HG03196 (cell line): ENCODE measurements at regions not wholly inside any gene's neighbourhood (a gene's known extent, or its start where the extent isn't known, plus 50 kb on each side); places are given as distances from the start of the nearest gene placed in this dataset.

Experiments used
- ATAC-seq: cut with Tn5 transposase; IDR thresholded peaks from one replicate; pipeline ENCODE4 v1.9.1; 2021; ENCODE audit not compliant: unreplicated experiment

DNA sequence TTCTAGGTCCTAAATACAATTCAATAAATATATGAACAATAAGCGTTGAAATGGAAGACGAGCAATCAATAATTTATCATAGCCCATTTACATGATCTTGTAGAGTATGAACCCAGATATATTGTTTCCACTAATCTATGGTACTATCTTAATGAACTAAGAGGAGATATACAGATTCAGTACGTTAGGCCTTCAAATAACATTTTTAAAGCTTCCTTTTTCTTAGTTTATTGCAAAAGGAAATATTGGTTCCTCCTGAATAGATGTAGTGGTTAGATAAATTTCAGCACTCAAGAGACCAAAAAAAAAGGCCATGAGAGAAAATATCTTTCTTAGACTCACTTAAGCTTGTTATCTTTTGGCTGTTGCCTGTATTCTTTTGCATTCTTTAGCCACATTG lies 147.5 kb upstream of the PITX2 start:
- ATAC-seq: no peak

DNA sequence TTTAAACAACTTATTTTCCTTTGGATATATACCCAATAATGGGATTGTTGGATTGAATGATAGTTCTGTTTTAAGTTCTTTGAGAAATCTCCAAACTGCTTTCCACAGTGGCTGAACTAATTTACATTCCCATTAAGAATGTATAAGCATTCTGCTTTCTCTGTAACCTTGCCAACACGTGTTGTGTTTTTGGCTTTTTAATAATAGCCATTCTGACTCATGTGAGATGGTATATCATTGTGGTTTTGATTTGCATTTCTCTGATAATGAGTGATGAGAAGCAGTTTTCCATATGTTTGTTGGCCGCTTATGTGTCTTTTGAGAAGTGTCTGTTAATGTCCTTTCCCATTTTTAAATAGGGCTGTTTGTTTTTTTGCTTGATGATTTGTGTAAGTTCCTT lies 155.6 kb upstream of the PITX2 start:
- no peak for ATAC-seq

DNA sequence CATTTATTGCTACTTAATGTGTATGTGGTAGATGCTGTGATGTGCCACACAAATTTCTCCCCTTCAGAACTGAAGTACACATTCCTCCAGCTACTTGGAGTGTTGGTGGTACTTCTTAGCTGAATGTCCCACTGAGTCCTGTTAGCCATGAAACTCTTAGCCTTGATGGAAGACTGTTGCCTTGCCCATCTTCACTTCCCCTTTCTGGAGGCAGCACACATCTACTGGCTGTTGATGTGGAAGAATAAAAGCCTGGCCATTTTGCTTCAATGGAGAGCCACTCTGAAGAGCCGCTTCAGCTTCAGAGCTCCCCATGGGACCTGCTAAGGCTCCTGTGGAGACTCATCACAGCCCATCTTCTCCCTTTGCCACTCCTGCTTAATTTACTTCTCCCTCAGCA lies 157.7 kb upstream of the PITX2 start:
- no peak for ATAC-seq

DNA sequence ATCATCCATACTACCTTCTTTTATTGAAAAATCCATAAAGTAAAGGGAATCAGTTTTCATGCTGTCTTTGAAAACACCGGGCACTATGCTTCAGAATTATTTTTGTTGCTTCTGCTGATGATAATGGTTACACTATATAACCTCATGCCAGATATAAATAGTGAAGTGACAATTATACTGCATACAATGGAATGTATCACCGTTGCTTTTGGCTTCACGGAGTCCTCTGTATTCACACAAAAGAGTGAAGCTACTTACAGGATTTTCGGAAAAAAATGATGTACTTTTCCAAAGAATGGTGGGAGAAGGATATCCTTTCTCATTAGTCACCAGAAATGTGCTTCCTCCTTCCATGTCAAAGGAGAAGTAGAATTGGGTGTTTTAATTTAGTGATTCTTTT lies 159.1 kb upstream of the PITX2 start:
- no peak for ATAC-seq

DNA sequence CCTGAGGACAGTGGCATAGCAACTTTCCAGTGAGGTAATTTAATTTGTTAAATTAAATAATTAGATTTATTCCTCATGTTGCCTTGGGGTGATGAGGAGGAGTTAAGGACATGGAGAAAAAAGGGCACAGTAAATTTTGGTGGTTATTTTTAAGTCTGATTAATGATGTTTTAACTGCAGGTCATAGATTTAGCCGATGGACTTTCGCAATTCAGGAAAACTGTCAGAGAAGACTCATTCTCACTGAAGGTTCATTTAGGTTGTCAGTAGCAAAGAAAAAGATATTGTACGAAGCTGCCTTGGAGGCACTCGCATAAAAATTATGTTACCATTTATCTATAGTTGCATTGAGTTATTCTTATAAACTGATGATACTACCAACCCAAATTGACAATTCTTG lies 164.2 kb upstream of the PITX2 start:
- ATAC-seq: no peak

DNA sequence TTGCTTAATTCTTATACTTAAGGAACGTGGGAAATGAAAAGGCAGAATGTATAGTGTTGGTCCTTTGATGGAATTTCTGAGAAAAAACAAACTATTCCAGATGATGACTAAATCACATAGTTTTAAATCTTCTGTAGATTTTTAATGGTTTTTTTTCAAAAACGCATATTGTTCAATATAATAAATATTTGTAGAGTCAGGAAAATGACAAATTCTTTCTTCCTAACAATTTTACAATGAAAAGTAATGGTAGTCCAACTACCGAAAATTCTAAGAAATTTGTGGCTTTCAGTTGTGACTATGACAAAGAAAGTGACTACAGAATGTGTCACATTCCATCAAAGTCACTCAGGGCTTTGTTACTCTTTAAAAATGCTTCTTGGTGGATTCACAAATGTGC lies 164.8 kb upstream of the PITX2 start:
- no peak for ATAC-seq

DNA sequence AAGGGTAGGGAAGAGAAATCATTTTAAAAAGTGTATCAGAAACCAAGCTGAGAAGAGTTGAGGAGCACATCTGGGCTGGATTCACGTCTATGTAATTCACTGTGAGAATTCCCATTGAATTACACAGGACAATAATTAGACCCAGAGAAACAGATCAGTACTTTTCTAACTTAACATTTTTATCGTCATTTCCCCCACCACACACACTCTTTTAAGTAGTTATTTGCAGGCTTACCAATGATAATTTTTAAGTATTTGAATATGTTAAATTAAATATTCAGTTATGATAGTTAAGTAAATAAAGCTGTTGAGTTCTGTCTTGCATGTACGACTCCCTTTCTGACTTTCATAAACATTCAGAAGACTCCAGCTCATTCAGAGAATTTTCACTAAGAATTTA lies 165.4 kb upstream of the PITX2 start:
- no peak for ATAC-seq

DNA sequence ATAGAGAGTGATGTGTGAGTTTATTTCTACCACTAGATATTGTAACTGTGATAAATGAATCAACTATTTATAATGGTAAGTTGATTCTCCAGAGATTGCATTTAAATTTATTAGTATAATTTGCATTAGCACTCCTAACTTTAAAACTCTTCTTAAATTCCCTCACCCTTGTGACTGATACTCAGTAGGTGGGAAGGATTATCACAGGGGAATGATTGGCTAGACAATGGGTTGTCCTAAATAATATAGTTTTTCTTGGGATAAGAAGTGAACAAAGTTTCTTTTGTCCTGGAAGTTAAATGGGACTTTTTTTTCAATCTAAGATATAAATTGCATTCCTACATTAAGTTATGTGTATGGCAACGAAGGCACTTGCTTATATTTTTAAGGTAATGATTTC lies 169.2 kb upstream of the PITX2 start:
- ATAC-seq: no peak

DNA sequence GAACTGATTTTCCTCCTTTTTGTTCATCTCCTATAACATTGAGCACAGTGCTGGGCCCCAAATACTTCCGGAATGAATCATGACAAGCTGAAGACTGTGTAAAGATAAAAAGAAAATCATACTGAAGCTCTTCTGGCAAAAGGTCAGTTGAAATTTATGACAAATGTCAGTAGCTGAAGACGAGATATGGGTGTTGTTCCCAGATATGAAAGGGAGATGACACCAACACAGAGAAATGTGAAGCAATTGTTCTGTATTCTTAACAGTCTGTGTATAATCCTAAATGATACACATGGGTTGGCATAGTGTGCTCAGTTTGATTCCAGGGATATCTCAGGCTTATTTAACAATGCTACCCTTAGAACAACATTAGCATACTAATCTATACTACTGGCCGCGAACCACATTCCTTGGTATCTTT lies 170.5 kb upstream of the PITX2 start:
- ATAC-seq: no peak

DNA sequence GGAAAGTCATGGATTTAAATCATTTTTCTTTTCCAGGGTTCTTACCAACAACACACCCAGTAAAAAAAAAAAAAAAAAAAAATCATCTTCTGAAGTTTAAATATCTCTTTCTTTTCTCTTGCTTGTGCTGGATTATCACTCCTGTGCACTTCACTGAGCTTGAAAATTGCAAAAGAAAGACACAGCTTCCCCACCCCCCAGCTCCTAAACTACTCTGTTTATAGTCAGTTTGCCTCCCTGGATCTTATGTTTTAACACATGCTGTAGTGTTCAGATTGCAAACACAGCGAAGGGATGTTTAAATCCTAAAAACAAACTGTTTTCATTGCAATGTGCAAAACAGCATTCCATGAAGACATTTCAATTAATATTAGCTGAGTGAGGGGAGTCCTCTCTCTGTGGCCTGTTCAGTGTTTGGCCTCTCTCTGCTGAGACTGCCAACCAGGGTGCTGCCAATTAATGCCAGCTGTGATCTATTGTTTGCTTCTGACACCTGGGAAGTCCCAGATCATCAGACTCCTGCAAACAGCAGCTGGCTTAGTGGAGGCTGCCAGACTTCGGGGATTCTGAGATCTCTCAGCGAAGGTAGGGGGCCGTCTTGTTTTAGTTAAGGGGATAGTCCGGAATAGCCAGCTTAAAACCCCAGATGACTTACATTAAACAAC lies 171.1 kb upstream of the PITX2 start:
- no peak for ATAC-seq

DNA sequence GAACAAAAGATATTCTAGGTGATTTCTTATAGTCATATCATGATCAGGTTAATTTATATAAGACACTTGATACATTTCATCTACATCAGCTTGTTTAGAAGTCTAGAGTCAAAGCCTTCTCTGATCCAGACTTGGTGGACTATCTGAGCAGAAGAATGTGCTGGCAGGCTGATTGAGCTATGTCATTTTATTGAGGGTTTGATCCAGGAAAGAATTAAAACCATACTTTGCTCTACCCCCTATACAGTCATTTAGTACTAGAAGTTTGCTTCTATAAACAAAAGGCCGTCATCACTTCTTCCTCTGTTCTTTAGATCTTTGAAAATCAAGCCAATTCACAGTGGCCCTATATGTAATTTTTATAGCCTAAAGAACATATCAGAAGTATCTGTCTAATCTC lies 173.1 kb upstream of the PITX2 start:
- ATAC-seq: no peak

DNA sequence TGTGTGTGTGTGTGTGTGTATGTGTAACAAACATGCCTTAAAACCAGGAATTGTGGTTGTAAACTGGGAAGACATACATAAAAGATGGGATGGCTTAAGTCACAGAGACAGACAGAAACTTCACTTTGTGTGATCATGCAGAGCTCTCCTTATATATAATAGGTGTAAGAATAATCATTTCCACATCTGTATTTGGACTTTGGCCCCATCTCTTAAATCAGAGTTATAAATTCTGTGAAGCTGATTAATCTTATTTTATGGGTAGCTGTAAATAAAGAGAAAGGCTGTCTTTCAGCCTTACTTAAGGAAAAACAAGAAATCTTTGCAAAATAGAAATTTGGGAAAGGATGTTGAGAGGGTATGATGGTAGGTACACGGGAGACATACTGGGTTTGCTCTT lies 174.6 kb upstream of the PITX2 start:
- ATAC-seq: no peak

DNA sequence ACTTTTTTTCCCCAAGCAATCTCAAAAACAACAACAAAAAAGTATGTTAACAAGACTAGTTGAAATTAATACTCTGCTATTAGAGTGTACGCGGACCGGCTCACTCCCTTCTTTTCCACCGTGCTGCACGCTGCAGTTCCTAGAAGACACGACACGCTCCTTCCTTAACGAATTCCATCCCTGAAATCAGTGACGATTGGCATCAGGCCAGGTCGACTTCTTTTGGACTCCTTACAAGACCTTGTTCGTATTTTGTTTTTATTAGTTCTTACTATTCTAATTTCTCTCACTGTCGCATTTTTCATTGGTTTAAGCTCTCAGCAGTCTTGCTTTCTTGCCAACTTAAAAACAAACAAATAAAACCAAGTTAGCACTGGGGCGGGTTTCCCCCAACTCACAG lies 175.8 kb upstream of the PITX2 start:
- ATAC-seq: no peak

DNA sequence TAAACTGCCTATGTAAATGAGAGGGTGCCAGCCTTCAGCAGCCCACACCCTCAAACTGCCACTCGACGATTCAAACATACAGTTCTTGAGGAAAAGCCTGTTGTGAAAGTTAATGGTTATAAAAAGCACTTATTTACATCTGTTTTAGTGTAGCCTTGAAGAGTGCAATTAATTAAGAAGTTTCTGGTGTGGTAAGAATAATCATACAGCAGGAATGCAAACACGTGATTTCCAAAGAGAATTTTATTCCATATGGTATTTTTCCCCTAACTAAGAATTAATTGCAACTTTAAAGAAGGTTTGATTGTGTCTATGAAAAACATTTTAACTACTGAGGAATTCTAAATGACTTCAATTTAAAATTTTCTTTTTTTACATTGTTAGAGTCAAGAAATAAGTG lies 176.3 kb upstream of the PITX2 start:
- ATAC-seq: no peak

DNA sequence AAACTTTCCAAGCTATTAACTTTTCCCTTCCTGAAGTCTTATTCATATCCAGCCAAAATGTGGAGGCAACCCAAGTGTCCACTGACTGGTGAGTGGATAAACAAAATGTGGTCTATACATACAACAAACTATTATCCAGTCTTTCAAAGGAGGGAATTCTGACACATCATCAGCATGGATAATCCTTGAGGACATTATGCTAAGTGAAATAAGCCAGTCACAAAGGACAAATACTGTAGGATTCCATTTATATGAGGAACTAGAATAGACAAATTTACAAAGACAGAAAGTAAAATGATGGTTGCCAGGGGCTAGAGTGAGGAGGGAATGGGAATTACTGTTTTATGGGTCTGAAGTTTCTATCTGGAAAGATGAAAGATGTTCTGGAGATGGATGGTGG lies 178.7 kb upstream of the PITX2 start:
- ATAC-seq: no peak

DNA sequence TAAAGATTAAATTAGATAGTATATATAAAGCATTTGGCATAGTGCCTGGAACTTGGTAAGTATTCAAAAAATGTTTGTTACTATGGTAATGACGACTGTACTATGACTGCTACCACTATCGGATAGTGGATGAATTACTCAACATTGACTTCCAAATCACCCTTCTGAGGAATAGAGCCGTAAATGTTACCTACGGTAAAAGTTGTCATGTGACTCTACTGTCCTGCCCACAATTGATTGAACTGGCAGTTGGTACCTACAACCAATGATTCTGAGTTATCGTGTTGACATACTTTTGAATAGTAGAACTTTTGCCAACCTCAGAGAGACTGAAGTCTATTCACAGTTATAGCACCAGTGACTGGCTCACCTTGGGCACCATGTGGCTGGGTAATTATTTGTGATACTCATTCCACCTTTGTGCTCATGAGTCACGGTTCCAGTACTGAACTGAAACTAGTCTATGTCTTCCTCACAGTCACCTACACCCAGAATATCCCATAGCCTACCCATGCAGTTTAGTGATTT lies 185.5 kb upstream of the PITX2 start:
- ATAC-seq: peak; percentile 91

DNA sequence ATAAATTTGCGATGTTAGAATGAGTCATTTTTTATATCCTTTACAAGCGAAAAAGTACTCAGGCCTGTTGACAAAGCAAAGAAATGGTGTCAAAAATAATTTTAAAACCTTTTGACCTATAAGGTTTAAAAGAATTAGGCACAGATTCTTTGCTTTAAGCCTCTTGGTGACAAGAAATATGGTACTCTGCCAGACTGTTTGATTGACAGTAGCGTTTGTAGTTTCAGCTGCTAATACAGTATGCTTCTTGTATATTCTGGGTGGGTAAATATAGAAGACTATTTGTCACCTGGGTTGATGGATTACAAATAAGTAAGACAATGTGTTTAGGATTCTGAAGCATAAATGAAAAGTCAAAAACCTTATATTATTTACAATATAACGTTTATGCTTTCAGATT lies 193.1 kb upstream of the PITX2 start:
- no peak for ATAC-seq

DNA sequence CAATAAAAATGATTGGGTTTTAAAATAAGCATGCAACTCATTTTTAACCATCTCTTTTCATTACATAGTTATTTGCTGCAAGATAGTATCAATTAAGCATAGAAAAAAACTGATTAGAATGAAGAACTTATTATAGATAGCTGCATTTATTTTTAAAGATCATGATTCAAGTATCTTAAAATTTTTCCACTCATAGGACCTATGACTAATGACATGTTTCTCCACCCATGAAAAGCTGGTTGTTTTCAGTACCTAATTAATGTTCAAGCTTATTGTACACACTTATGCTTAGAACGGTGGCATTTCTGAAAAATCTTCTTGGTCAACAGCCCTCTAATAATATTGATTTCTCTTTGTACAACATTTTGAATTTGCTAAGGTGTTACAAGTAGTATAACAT lies 193.5 kb upstream of the PITX2 start:
- ATAC-seq: no peak

DNA sequence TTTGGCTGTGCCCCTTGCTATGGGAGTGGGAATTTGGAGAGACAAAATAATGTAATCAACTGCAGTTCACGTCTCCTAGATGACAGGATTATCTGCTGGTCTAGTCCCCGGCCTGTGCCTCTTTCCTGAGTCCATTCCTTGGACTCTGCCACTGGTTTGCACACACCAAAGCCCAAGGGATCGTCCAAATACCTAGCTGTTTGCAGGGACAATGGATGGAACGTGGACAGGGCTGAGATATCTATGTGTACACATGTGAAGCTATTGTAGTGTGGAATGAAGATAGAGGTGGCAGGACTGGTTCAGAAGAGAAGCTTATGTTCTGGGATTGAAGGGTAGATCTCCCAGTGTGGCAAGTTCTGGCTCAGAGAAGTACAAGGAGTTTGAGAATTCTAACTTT lies 198.3 kb upstream of the PITX2 start:
- no peak for ATAC-seq

DNA sequence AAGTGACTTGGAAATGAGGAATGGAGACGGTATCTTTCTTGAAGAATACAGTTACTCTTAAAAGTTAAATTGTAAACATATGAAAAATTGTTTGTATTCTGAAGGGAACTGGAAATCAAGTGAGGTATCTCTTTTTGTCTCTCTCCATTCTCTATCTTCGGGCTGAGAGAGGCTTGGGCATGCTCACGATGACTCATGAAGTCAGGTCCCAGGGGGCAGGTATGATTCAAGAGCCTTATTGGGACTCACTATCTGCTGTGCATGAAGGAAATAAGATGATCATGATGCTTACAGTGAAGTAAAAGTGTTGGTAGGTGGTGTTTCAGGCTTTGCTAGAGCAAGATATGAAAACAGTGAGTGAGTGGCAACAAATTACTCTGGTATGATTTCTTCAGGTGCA lies 200.4 kb upstream of the PITX2 start:
- ATAC-seq: no peak

DNA sequence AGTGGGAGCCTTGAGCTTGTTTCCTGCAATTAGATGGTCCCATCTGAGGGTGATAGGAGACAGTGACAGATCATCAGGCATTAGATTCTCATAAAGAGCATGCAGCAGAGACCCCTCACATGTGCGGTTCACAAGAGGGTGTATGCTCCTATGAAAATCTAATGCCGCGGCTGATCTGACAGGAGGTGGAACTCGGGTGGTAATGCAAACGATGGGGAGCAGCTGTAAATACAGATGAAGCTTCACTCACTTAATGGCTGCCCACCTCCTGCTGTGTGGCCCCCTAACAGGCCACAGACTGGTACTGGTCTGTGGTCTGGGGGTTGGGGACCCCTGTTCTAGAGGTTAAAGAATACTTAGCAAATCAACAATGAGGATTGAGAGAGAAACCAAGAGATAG lies 201.5 kb upstream of the PITX2 start:
- no peak for ATAC-seq

DNA sequence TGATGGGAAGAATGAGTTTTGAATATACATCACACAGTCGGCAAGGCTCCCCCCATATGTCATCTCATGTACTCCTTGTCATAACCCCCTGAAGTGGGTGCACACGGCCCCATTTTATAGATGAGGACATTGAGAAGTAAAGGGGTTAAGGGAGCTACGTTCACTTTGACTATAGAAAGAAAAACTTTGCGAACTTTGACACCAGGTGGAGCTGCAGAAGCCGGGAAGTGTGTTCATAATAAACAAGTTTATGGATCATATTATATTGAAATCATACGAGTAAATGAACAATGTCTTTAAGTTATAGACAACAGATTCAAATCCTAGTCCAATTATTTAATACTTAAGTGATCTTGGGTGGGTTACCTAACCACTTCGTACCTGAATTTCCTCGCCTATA lies 203.8 kb upstream of the PITX2 start:
- ATAC-seq: no peak

DNA sequence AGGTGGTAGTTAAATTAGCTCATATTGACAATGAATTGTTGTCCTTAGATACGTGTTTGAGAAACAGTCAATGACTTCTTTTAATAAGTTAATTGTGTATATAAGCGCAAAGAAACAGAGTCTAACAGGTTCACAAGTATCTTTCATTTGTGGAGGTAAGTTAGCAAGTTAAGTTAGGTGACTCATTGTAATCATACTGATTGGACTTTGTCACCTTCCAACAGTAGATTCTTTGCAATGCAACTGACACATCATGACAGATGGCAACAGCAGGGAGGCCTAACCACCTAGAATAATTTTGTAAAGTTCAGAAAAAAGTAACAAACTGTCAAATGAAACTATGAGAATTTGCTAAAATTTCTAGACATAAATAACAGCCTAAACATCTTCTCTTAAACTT lies 207.6 kb upstream of the PITX2 start:
- ATAC-seq: no peak
